Muscle layer of colon (tissue), 2 donors: ENCODE measurements at regions not wholly inside any gene's neighbourhood (a gene's known extent, or its start where the extent isn't known, plus 50 kb on each side); places are given as distances from the start of the nearest gene placed in this dataset.
"Not testable (repeated sequence)": the region's sequence is repeated elsewhere in the genome, so short reads cannot be mapped to it uniquely, and the experiment has no call there.

Source experiments
- H3K27ac ChIP-seq: one replicate; pipeline ENCODE4 v1.7.0; 2013; ENCODE audit warnings: low read depth, mild to moderate bottlenecking, low read length, moderate library complexity
- H3K27me3 ChIP-seq, 2 donors: one replicate each; pipeline ENCODE4 v1.7.0; 2013; ENCODE audit warnings: low read length in 2 of 2, mild to moderate bottlenecking in 2 of 2; ENCODE audit not compliant: insufficient read depth in 2 of 2, control insufficient read depth in 1 of 2
- H3K36me3 ChIP-seq: one replicate; pipeline ENCODE4 v1.7.0; 2013; ENCODE audit warnings: mild to moderate bottlenecking, low read length; ENCODE audit not compliant: insufficient read depth
- H3K4me1 ChIP-seq: one replicate; pipeline ENCODE4 v1.7.0; 2013; ENCODE audit warnings: mild to moderate bottlenecking, low read length; ENCODE audit not compliant: insufficient read depth
- H3K4me3 ChIP-seq, 2 donors: one replicate each; pipeline ENCODE4 v1.7.0; 2013; ENCODE audit warnings: low read length in 2 of 2, low read depth in 1 of 2, mild to moderate bottlenecking in 1 of 2, moderate library complexity in 1 of 2
- H3K9ac ChIP-seq: one replicate; pipeline ENCODE4 v1.7.0; 2013; ENCODE audit warnings: low read length
- H3K9me3 ChIP-seq: one replicate; pipeline ENCODE4 v1.7.0; 2013; ENCODE audit warnings: mild to moderate bottlenecking, low read length
- donor health status: abdominal sarcoma.
- donor health status: Adenocarcinoma of cecum.

DNA sequence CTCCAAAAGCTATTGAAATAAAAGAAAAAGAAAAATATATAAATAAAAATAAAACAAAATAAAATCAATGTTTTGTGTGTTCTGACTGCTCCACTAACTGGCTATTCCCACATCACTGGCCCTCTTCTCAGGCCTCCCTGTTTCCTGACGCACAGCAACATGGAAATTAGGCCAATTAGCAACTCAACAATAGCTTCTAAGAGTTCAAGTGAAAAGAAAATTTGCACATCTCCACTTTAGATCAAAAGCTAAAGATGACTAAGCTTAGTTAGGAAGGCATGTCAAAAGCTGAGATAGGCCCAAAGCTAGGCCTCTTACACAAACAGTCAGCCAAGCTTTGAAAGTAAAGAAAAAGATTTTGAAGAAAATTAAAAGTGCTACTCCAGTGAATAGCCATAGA lies 200.8 kb downstream of the DUSP6 start:
- Histone ChIP-seq H3K9ac (no peak overlapping the region), H3K36me3 (no peaks in the 10 kb centered on the region)

DNA sequence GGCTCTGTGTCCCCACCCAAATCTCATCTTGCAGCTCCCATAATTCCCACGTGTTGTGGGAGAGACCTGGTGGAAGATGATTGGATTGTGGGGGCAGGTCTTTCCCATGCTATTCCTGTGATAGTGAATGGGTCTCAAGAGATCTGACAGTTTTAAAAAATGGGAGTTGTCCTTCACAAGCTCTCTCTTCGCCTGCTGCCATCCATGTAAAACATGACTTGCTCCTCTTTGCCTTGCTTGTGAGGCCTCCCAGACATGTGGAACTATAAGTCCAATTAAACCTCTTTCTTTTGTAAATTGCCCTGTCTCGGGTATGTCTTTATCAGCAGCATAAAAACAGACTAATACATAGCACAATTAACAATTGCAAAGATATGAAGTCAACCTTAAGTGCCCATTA lies 201.5 kb downstream of the DUSP6 start:
- H3K9me3 ChIP-seq, H3K4me1 ChIP-seq, H3K27me3 ChIP-seq, H3K27ac ChIP-seq, H3K4me3 ChIP-seq, H3K9ac ChIP-seq, H3K36me3 ChIP-seq: not testable (repeated sequence)

More for the DNA sequence above, 200.8 kb downstream of the DUSP6 start:
- no peaks in the 10 kb centered on the region for H3K4me1 ChIP-seq
- H3K4me3 ChIP-seq, result no peak overlapping the region
- H3K9me3 ChIP-seq, result no peaks in the 10 kb centered on the region
- H3K27ac ChIP-seq, result no peak overlapping the region
- no peaks in the 10 kb centered on the region for H3K27me3 ChIP-seq

DNA sequence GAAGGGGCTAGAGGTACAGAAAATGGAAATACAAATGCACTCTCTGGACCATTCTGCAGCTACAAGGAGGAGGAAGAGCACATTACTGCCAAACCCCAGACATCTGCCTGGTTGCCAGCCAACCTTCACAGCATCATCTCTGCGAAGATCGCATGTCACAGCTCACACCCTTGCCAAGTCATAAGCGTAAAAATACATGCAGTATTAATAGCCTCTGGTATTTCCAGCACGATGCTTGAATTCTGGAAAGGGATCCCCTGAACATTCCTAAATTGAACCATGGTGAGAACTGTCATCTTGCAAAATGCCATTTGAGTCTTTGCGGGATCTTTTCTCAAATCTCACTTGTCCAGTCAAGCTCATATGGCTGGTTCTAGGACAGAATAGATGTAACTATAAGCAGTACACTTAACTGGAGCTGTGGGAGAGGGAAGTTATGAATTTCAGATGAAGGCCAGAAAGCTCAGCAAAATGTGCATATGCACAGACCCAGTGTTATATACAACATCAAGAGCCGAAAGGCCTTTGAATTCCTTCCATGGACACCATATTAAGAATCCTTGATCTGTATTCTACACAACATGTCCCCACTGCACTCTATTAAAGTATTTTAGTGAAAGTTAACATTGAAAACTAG lies 211.6 kb downstream of the DUSP6 start:
- H3K4me1 ChIP-seq, result peaks cover 10% of the 10 kb centered on the region
- H3K27me3 ChIP-seq, result no peaks in the 10 kb centered on the region
- no peak overlapping the region for H3K4me3 ChIP-seq
- no peaks in the 10 kb centered on the region for H3K9me3 ChIP-seq
- H3K36me3 ChIP-seq, result no peaks in the 10 kb centered on the region
- H3K9ac ChIP-seq, result no peak overlapping the region
- no peak overlapping the region for H3K27ac ChIP-seq

DNA sequence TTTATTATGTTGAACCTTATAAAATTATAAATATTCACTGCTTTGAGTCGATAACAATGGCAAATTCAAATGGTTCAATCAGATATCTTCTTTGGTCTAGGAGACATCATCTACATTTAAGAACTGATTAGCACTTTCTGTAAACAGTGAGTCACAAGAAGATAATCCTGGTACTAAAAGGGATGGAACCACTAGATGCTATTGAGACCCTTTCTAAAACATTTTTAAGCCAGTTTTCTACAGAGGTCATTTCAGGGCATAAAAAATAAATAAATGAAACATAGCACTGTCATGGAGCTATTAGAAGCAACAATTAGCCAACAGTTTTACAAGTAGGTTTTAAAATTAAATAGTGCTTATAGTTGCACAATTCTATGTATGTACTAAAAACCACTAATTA lies 212.2 kb downstream of the DUSP6 start:
- no peak overlapping the region for H3K9ac ChIP-seq
- no peaks in the 10 kb centered on the region for H3K9me3 ChIP-seq
- no peak overlapping the region for H3K4me3 ChIP-seq
- H3K27me3 ChIP-seq, result no peaks in the 10 kb centered on the region
- H3K27ac ChIP-seq, result no peak overlapping the region
- H3K36me3 ChIP-seq, result no peaks in the 10 kb centered on the region
- H3K4me1 ChIP-seq, result peaks cover 10% of the 10 kb centered on the region

DNA sequence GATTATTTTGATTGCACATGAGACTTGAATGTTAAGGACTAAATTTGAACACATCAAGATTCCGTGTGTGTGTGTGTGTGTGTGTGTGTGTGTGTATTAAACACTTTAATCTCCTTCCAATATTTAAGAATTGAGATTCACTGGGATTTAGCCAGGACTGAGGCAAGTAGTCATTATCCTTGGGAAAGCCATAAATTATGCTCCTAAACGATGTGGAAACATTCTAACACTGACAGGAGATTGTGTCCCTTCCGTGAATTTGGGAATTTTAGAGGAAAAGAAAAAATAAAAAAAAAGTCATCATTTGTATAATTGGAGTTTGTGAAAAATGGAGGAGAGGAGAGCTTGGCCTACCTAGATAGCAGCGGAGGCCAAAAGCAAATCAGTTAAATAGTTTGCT lies 212.9 kb downstream of the DUSP6 start:
- H3K27ac ChIP-seq, result no peak overlapping the region
- H3K4me1 ChIP-seq, result peaks cover 10% of the 10 kb centered on the region
- no peak overlapping the region for H3K4me3 ChIP-seq
- no peaks in the 10 kb centered on the region for H3K27me3 ChIP-seq
- no peak overlapping the region for H3K9ac ChIP-seq
- H3K9me3 ChIP-seq, result no peaks in the 10 kb centered on the region
- no peaks in the 10 kb centered on the region for H3K36me3 ChIP-seq

DNA sequence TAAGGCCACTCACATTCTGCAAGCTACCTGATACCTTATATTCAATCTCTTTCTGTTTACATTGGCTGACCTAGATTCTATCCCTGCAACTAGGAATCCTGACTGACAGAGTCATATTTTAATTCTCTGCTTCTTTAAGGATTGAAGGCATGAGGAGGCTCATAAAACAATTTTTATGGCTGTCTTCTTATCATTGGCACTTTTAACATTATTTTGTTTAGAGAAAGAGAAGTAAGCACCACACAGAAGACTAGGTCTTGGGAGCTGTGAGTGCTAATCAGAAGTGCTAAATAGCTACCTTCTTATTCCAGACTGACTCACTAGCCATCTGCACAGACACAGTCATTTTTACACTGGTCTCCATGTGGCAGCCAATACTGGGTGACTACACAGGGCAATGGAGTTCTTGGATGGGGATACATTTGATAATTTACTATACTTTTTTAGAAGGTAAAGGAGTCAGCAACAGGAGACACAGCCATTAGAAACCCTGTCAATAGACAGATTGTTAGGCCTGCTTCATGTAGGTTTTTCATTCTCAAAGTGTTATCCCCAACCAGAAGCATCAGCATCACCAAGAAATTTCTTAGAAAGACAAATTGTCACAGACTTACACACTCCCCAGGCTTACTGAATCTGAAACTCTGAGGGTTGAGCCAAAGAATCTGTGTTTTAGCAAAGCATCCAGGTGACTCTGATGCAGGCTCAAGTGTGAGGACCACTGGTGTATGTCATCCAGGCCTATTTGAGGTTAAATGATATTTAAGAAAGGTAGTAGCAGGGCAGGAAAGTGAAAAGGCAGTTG lies 214.1 kb downstream of the DUSP6 start:
- H3K9ac ChIP-seq, result no peak overlapping the region
- no peaks in the 10 kb centered on the region for H3K9me3 ChIP-seq
- no peaks in the 10 kb centered on the region for H3K27me3 ChIP-seq
- H3K27ac ChIP-seq, result no peak overlapping the region
- peaks cover 10% of the 10 kb centered on the region for H3K4me1 ChIP-seq
- no peak overlapping the region for H3K4me3 ChIP-seq
- H3K36me3 ChIP-seq, result no peaks in the 10 kb centered on the region

DNA sequence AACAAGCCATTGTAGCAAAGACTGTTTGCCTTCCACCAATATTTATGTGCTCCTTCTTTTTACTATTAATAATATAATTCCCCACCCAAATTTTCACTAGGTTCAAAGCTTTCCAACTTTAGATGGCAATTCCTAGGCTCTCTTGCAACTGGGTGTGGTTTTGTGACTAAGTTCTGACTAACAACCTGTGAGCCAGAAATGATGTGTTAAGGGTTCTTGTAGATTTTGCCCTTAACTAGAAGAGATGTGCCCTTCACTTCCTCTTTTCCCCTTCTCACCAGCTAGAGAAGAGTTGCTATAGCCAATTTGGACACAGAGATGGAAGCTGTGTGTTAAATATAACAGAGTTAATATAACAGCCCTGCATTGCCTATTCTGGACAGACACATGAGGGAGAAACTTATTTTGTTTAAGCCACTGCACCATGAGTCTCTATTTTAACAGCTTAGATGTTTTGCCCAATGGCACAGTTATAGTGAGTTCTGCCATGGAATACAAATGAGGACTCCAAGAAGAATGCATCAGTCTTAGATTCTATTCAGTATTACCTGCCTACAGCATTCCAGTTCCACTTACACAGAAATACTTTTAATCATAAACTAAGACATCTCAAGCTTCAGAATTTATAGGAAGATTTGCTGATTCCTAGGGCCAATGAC lies 216.2 kb downstream of the DUSP6 start:
- Histone ChIP-seq H3K4me1 (peaks cover 10% of the 10 kb centered on the region), H3K4me3 (no peak overlapping the region), H3K36me3 (no peaks in the 10 kb centered on the region), H3K27me3 (no peaks in the 10 kb centered on the region), H3K9ac (no peak overlapping the region), H3K9me3 (no peaks in the 10 kb centered on the region), H3K27ac (no peak overlapping the region)

DNA sequence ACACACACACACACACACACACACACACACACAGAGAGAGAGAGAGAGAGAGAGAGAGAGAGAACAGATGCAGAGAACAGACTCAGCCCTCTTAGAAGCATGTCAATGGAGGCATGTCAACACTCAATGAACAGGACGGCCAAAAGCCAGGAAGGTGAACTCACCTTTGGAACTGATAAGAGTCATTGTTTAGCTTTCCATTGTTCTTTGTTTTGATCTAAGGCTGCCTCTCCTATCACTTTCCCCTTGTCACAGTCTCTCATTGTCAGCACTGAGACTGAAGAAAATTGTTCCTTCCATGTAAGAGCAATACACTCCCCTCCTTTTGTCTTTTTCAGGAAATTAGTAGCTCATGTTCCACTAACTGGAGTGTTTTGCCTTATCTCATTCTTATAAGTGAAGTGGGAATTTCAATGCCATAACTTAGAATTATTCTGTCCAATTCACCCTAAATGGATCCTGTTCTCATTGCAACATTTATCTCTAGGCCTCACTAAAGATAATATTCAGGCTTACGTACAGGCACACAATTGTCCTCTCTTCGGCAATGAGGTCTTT lies 218.0 kb downstream of the DUSP6 start:
- Histone ChIP-seq H3K9ac (no peak overlapping the region), H3K4me3 (no peak overlapping the region), H3K4me1 (no peaks in the 10 kb centered on the region), H3K36me3 (no peaks in the 10 kb centered on the region), H3K9me3 (no peaks in the 10 kb centered on the region), H3K27ac (no peak overlapping the region), H3K27me3 (no peaks in the 10 kb centered on the region)

DNA sequence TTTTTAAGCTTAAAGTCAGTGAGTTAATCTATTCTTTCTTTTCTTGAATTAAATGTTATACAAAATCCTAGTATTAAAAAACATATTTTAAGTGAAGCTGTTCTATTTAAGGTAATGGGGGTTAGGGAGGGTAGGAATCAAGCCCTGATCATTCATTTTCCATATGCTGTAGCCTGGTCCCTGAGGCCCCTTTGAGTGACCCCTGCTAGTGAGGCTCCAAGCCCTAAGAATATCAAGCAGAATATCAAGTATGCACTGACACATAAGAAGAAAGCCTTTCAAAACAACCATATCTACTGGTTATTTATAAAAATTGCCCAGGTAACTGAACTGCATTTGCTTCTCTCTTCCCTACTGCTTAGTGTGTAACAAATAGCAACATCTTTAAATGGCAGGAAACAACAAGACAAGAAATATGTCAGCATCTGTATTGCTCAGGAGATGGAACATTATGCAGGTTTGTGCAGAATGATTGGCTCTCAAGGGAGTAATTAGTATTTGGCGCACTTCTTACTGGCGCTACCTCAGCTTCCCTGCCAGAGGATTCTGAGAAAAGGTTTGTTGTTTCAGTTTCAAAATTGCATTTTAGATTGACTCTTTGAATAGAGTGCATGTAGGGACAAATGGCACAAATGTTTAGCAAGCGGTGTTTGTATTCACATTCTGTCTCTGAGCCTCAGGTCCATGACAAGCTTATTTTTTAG lies 223.0 kb downstream of the DUSP6 start:
- Histone ChIP-seq H3K9ac (no peak overlapping the region), H3K9me3 (no peaks in the 10 kb centered on the region), H3K4me1 (no peaks in the 10 kb centered on the region), H3K27ac (no peak overlapping the region), H3K4me3 (no peak overlapping the region), H3K27me3 (no peaks in the 10 kb centered on the region), H3K36me3 (no peaks in the 10 kb centered on the region)

DNA sequence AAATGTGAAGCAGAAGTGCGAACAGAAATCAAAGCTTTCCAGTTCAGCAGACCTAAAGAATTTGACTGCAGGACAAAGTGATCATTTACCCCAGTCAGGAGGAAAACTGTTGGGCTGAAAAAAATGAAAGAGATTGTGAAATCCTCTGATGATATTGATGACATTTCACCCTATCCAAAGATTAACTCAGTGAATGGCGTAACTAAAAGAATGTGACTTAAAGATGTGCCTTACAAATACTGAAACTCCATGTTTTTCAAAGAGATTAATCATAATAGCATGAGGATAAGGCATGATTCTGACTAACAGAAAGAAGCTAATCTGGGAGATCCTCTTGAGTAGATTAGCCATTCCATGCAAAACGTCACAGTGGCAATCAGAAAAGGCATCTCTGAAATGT lies 225.6 kb downstream of the DUSP6 start:
- Histone ChIP-seq H3K9ac (no peak overlapping the region), H3K9me3 (no peaks in the 10 kb centered on the region), H3K4me1 (no peaks in the 10 kb centered on the region), H3K4me3 (no peak overlapping the region), H3K27ac (no peak overlapping the region), H3K27me3 (no peaks in the 10 kb centered on the region), H3K36me3 (no peaks in the 10 kb centered on the region)

DNA sequence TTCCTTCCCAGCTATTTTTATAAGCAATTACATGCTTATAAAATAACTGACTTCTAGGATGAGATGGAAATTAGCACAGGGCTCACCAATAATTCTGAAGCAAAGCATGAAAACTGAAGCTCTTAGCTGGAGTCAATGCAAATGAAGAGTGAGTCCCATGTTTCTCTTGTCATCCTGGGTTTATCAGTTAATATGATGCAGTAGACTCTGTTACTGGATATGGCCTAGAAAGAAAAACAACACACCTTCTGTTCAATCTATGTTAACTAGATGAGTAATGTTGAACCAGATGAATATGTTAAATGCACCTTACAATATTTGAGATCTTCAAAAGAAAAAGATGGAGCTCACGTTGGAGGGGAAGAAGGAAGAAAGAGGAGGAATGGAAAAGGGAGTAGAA lies 229.4 kb downstream of the DUSP6 start:
- no peaks in the 10 kb centered on the region for H3K4me1 ChIP-seq
- no peak overlapping the region for H3K27ac ChIP-seq
- H3K9me3 ChIP-seq, result no peaks in the 10 kb centered on the region
- no peak overlapping the region for H3K4me3 ChIP-seq
- H3K36me3 ChIP-seq, result no peaks in the 10 kb centered on the region
- no peak overlapping the region for H3K9ac ChIP-seq
- no peaks in the 10 kb centered on the region for H3K27me3 ChIP-seq
